GM21529 (cell line): ENCODE measurements at regions not wholly inside any gene's neighbourhood (a gene's known extent, or its start where the extent isn't known, plus 50 kb on each side); places are given as distances from the start of the nearest gene placed in this dataset.

ENCODE experiments used
- ATAC-seq: cut with Tn5 transposase; IDR thresholded peaks from one replicate; pipeline ENCODE4 v1.9.1; 2021; ENCODE audit not compliant: unreplicated experiment

- no peak for ATAC-seq
Measured at GRCh38 chr2:39609917-39610316, 55.8 kb upstream of the TMEM178A start.

GRCh38 chr2:39615675-39616074, 50.0 kb upstream of the TMEM178A start:
- no peak for ATAC-seq
